ENCODE measurements at regions not wholly inside any gene's neighbourhood (a gene's known extent, or its start where the extent isn't known, plus 50 kb on each side); places are given as distances from the start of the nearest gene placed in this dataset.

- H3K36me3 ChIP-seq (ENCODE audit: control insufficient read depth in 2 of 2, insufficient read depth in 2 of 2, low read length in 2 of 2) = no peaks in the 10 kb centered on the region
- H3K9ac ChIP-seq (ENCODE audit: low read depth in 1 of 2, low read length in 2 of 2) = no peak overlapping the region
- H3K27ac ChIP-seq (ENCODE audit: low read depth in 2 of 2, low read length in 2 of 2) = no peak overlapping the region
- no peak overlapping the region for H3K4me3 ChIP-seq (ENCODE audit: low read length in 2 of 2)
- H3K9me3 ChIP-seq (ENCODE audit: control insufficient read depth in 2 of 2, low read length in 2 of 2) = no peaks in the 10 kb centered on the region
- H3K27me3 ChIP-seq (ENCODE audit: control insufficient read depth in 2 of 2, insufficient read depth in 2 of 2, low read length in 2 of 2) = no peaks in the 10 kb centered on the region
- no peaks in the 10 kb centered on the region for H3K4me1 ChIP-seq (ENCODE audit: control insufficient read depth in 2 of 2, insufficient read depth in 2 of 2, low read length in 2 of 2)
Measured at GRCh38 chr2:149716687-149717086, 129.1 kb upstream of the MMADHC start.

GRCh38 chr2:149715894-149716293 lies 128.3 kb upstream of the MMADHC start:
- H3K27me3 ChIP-seq (ENCODE audit: control insufficient read depth in 2 of 2, insufficient read depth in 2 of 2, low read length in 2 of 2) = no peaks in the 10 kb centered on the region

GRCh38 chr2:149715005-149715592 lies 127.5 kb upstream of the MMADHC start:
- Histone ChIP-seq H3K36me3 (ENCODE audit: control insufficient read depth in 2 of 2, insufficient read depth in 2 of 2, low read length in 2 of 2) (no peaks in the 10 kb centered on the region), H3K4me1 (ENCODE audit: control insufficient read depth in 2 of 2, insufficient read depth in 2 of 2, low read length in 2 of 2) (no peaks in the 10 kb centered on the region), H3K9me3 (ENCODE audit: control insufficient read depth in 2 of 2, low read length in 2 of 2) (no peaks in the 10 kb centered on the region), H3K27me3 (ENCODE audit: control insufficient read depth in 2 of 2, insufficient read depth in 2 of 2, low read length in 2 of 2) (no peaks in the 10 kb centered on the region), H3K9ac (ENCODE audit: low read depth in 1 of 2, low read length in 2 of 2) (no peak overlapping the region), H3K4me3 (ENCODE audit: low read length in 2 of 2) (no peak overlapping the region), H3K27ac (ENCODE audit: low read depth in 2 of 2, low read length in 2 of 2) (no peak overlapping the region)

More at GRCh38 chr2:149715894-149716293, 128.3 kb upstream of the MMADHC start:
- Histone ChIP-seq H3K4me1 (ENCODE audit: control insufficient read depth in 2 of 2, insufficient read depth in 2 of 2, low read length in 2 of 2) (no peaks in the 10 kb centered on the region), H3K9ac (ENCODE audit: low read depth in 1 of 2, low read length in 2 of 2) (no peak overlapping the region), H3K27ac (ENCODE audit: low read depth in 2 of 2, low read length in 2 of 2) (no peak overlapping the region), H3K4me3 (ENCODE audit: low read length in 2 of 2) (no peak overlapping the region), H3K36me3 (ENCODE audit: control insufficient read depth in 2 of 2, insufficient read depth in 2 of 2, low read length in 2 of 2) (no peaks in the 10 kb centered on the region), H3K9me3 (ENCODE audit: control insufficient read depth in 2 of 2, low read length in 2 of 2) (no peaks in the 10 kb centered on the region)

- H3K9ac ChIP-seq (ENCODE audit: low read depth in 1 of 2, low read length in 2 of 2) = no peak overlapping the region
- no peaks in the 10 kb centered on the region for H3K27me3 ChIP-seq (ENCODE audit: control insufficient read depth in 2 of 2, insufficient read depth in 2 of 2, low read length in 2 of 2)
- H3K9me3 ChIP-seq (ENCODE audit: control insufficient read depth in 2 of 2, low read length in 2 of 2) = no peaks in the 10 kb centered on the region
- no peak overlapping the region for H3K4me3 ChIP-seq (ENCODE audit: low read length in 2 of 2)
- H3K36me3 ChIP-seq (ENCODE audit: control insufficient read depth in 2 of 2, insufficient read depth in 2 of 2, low read length in 2 of 2) = no peaks in the 10 kb centered on the region
- no peaks in the 10 kb centered on the region for H3K4me1 ChIP-seq (ENCODE audit: control insufficient read depth in 2 of 2, insufficient read depth in 2 of 2, low read length in 2 of 2)
- H3K27ac ChIP-seq (ENCODE audit: low read depth in 2 of 2, low read length in 2 of 2) = no peak overlapping the region
Measured at GRCh38 chr2:149709496-149710263, 122.1 kb upstream of the MMADHC start.

- Histone ChIP-seq H3K27ac (ENCODE audit: low read depth in 2 of 2, low read length in 2 of 2) (no peak overlapping the region), H3K27me3 (ENCODE audit: control insufficient read depth in 2 of 2, insufficient read depth in 2 of 2, low read length in 2 of 2) (no peaks in the 10 kb centered on the region), H3K4me3 (ENCODE audit: low read length in 2 of 2) (no peak overlapping the region), H3K36me3 (ENCODE audit: control insufficient read depth in 2 of 2, insufficient read depth in 2 of 2, low read length in 2 of 2) (no peaks in the 10 kb centered on the region), H3K9me3 (ENCODE audit: control insufficient read depth in 2 of 2, low read length in 2 of 2) (no peaks in the 10 kb centered on the region), H3K4me1 (ENCODE audit: control insufficient read depth in 2 of 2, insufficient read depth in 2 of 2, low read length in 2 of 2) (no peaks in the 10 kb centered on the region), H3K9ac (ENCODE audit: low read depth in 1 of 2, low read length in 2 of 2) (no peak overlapping the region)
Measured at GRCh38 chr2:149703281-149703680, 115.7 kb upstream of the MMADHC start.

- Histone ChIP-seq H3K9me3 (ENCODE audit: control insufficient read depth in 2 of 2, low read length in 2 of 2) (no peaks in the 10 kb centered on the region), H3K36me3 (ENCODE audit: control insufficient read depth in 2 of 2, insufficient read depth in 2 of 2, low read length in 2 of 2) (no peaks in the 10 kb centered on the region), H3K4me1 (ENCODE audit: control insufficient read depth in 2 of 2, insufficient read depth in 2 of 2, low read length in 2 of 2) (no peaks in the 10 kb centered on the region), H3K4me3 (ENCODE audit: low read length in 2 of 2) (no peak overlapping the region), H3K27ac (ENCODE audit: low read depth in 2 of 2, low read length in 2 of 2) (no peak overlapping the region), H3K27me3 (ENCODE audit: control insufficient read depth in 2 of 2, insufficient read depth in 2 of 2, low read length in 2 of 2) (no peaks in the 10 kb centered on the region), H3K9ac (ENCODE audit: low read depth in 1 of 2, low read length in 2 of 2) (no peak overlapping the region)
Measured at GRCh38 chr2:149702571-149702970, 115.0 kb upstream of the MMADHC start.

GRCh38 chr2:149701241-149701640 lies 113.7 kb upstream of the MMADHC start:
- Histone ChIP-seq H3K9ac (ENCODE audit: low read depth in 1 of 2, low read length in 2 of 2) (no peak overlapping the region), H3K4me1 (ENCODE audit: control insufficient read depth in 2 of 2, insufficient read depth in 2 of 2, low read length in 2 of 2) (no peaks in the 10 kb centered on the region), H3K36me3 (ENCODE audit: control insufficient read depth in 2 of 2, insufficient read depth in 2 of 2, low read length in 2 of 2) (no peaks in the 10 kb centered on the region), H3K9me3 (ENCODE audit: control insufficient read depth in 2 of 2, low read length in 2 of 2) (no peaks in the 10 kb centered on the region), H3K4me3 (ENCODE audit: low read length in 2 of 2) (no peak overlapping the region), H3K27ac (ENCODE audit: low read depth in 2 of 2, low read length in 2 of 2) (no peak overlapping the region), H3K27me3 (ENCODE audit: control insufficient read depth in 2 of 2, insufficient read depth in 2 of 2, low read length in 2 of 2) (no peaks in the 10 kb centered on the region)

GRCh38 chr2:149692961-149693396 lies 105.4 kb upstream of the MMADHC start:
- H3K27ac ChIP-seq (ENCODE audit: low read depth in 2 of 2, low read length in 2 of 2) = no peak overlapping the region
- H3K4me3 ChIP-seq (ENCODE audit: low read length in 2 of 2) = no peak overlapping the region

GRCh38 chr2:149690825-149691224 lies 103.2 kb upstream of the MMADHC start:
- H3K27ac ChIP-seq (ENCODE audit: low read depth in 2 of 2, low read length in 2 of 2) = no peak overlapping the region
- no peaks in the 10 kb centered on the region for H3K27me3 ChIP-seq (ENCODE audit: control insufficient read depth in 2 of 2, insufficient read depth in 2 of 2, low read length in 2 of 2)
- no peak overlapping the region for H3K4me3 ChIP-seq (ENCODE audit: low read length in 2 of 2)
- H3K36me3 ChIP-seq (ENCODE audit: control insufficient read depth in 2 of 2, insufficient read depth in 2 of 2, low read length in 2 of 2) = no peaks in the 10 kb centered on the region
- H3K4me1 ChIP-seq (ENCODE audit: control insufficient read depth in 2 of 2, insufficient read depth in 2 of 2, low read length in 2 of 2) = no peaks in the 10 kb centered on the region
- no peaks in the 10 kb centered on the region for H3K9me3 ChIP-seq (ENCODE audit: control insufficient read depth in 2 of 2, low read length in 2 of 2)
- no peak overlapping the region for H3K9ac ChIP-seq (ENCODE audit: low read depth in 1 of 2, low read length in 2 of 2)

More at GRCh38 chr2:149692961-149693396, 105.4 kb upstream of the MMADHC start:
- H3K9ac ChIP-seq (ENCODE audit: low read depth in 1 of 2, low read length in 2 of 2) = no peak overlapping the region
- no peaks in the 10 kb centered on the region for H3K4me1 ChIP-seq (ENCODE audit: control insufficient read depth in 2 of 2, insufficient read depth in 2 of 2, low read length in 2 of 2)
- H3K36me3 ChIP-seq (ENCODE audit: control insufficient read depth in 2 of 2, insufficient read depth in 2 of 2, low read length in 2 of 2) = no peaks in the 10 kb centered on the region
- H3K9me3 ChIP-seq (ENCODE audit: control insufficient read depth in 2 of 2, low read length in 2 of 2) = no peaks in the 10 kb centered on the region
- no peaks in the 10 kb centered on the region for H3K27me3 ChIP-seq (ENCODE audit: control insufficient read depth in 2 of 2, insufficient read depth in 2 of 2, low read length in 2 of 2)

- H3K9me3 ChIP-seq (ENCODE audit: control insufficient read depth in 2 of 2, low read length in 2 of 2) = no peaks in the 10 kb centered on the region
- H3K27ac ChIP-seq (ENCODE audit: low read depth in 2 of 2, low read length in 2 of 2) = no peak overlapping the region
- no peak overlapping the region for H3K9ac ChIP-seq (ENCODE audit: low read depth in 1 of 2, low read length in 2 of 2)
Measured at GRCh38 chr2:149687052-149687427, 99.5 kb upstream of the MMADHC start.

More at GRCh38 chr2:149687052-149687427, 99.5 kb upstream of the MMADHC start:
- Histone ChIP-seq H3K4me1 (ENCODE audit: control insufficient read depth in 2 of 2, insufficient read depth in 2 of 2, low read length in 2 of 2) (no peaks in the 10 kb centered on the region), H3K4me3 (ENCODE audit: low read length in 2 of 2) (no peak overlapping the region), H3K27me3 (ENCODE audit: control insufficient read depth in 2 of 2, insufficient read depth in 2 of 2, low read length in 2 of 2) (no peaks in the 10 kb centered on the region), H3K36me3 (ENCODE audit: control insufficient read depth in 2 of 2, insufficient read depth in 2 of 2, low read length in 2 of 2) (no peaks in the 10 kb centered on the region)
